Ovary (tissue), 3 donors: ENCODE measurements at regions not wholly inside any gene's neighbourhood (a gene's known extent, or its start where the extent isn't known, plus 50 kb on each side); places are given as distances from the start of the nearest gene placed in this dataset.

ENCODE experiments used
- EP300 ChIP-seq: sonication (generic); formaldehyde crosslinking; IDR thresholded peaks from one replicate; pipeline ENCODE4 v1.6.1; 2017; ENCODE audit warnings: antibody characterized with exemption
- TF ChIP-seq, protein P1 (sequence below), 3 donors: fragments of 450-650 bp in 2 of 3; fragments of 200-600 bp in 1 of 3; IDR thresholded peaks; one replicate each; pipeline versions ENCODE4 v1.5.1 to v1.8.0; 2016 to 2022; ENCODE audit warnings: antibody characterized with exemption in 3 of 3, mild to moderate bottlenecking in 1 of 3
- donor health status: DM: no; HTN: no; CAD: no.

DNA sequence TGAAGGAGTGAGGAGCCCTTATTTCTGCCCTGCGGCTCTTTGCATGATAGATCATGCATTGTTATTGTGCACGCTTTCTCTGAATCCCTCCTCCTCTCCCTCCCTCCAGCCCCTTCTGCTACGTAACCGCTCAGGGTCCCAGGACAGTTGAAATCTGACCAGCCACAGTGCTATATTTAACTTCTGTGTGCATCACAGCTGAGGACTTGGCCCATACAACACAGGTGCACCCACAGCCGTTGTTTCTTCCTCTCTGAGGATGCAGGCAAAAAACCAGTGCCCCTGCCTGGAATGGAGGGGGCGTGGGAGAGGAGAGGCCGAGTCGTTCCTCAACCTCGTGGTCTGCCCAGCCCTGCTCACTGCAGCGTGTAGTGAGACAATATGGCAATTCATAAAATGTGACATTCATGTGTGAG is 335.6 kb upstream of the CLINT1 start:
- no peak for TF ChIP-seq EP300
- TF ChIP-seq, protein P1, sequence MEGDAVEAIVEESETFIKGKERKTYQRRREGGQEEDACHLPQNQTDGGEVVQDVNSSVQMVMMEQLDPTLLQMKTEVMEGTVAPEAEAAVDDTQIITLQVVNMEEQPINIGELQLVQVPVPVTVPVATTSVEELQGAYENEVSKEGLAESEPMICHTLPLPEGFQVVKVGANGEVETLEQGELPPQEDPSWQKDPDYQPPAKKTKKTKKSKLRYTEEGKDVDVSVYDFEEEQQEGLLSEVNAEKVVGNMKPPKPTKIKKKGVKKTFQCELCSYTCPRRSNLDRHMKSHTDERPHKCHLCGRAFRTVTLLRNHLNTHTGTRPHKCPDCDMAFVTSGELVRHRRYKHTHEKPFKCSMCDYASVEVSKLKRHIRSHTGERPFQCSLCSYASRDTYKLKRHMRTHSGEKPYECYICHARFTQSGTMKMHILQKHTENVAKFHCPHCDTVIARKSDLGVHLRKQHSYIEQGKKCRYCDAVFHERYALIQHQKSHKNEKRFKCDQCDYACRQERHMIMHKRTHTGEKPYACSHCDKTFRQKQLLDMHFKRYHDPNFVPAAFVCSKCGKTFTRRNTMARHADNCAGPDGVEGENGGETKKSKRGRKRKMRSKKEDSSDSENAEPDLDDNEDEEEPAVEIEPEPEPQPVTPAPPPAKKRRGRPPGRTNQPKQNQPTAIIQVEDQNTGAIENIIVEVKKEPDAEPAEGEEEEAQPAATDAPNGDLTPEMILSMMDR (IDR thresholded peaks at IDR 0.05): no peak
